ENCODE measurements at regions not wholly inside any gene's neighbourhood (a gene's known extent, or its start where the extent isn't known, plus 50 kb on each side); places are given as distances from the start of the nearest gene placed in this dataset.

DNA sequence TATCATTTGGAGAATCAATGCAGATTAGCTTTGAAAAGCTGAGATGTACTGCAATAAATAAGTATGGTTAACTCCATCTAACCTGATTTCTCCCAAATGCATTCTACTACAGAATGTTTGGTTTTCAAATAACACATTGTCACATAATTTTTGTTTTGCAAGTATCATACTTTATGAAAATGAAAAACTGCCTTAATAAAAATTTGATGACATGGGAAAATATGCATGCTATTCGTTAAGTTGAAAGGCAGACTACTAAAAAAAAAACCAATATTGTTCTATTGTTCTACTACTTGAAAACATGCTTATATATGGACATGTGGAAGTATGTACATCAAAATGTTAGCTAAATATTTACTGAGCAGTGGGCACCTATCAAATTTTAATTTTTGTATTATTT lies 668.9 kb downstream of the HTR1A start:
- no peak for TF ChIP-seq POLR2A (IDR thresholded peaks at IDR 0.05; ENCODE audit: low read length)
- TF ChIP-seq GATA1 (IDR thresholded peaks at IDR 0.05; ENCODE audit: low read depth, low read length), result no peak
- DNase-seq, result no peak

DNA sequence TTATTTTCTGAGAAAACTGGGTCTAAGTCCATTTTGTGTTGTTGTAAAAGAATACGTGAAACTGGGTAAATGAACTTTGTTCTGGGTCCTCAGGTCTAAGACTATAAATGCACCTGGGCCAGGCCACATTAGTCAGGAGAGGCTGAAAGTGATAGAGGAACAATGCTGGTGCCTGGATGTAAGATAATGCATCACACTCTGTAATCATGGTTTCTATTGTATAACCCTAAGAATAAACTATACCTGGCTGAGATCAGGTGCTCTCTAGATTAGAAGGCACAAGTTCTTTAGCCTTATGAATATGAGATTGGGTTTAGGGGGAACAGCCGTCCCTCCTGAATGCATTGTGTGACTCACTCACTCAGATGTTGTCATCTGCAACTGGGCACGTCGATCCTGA lies 675.5 kb downstream of the HTR1A start:
- DNase-seq, result no peak
- TF ChIP-seq POLR2A (IDR thresholded peaks at IDR 0.05; ENCODE audit: low read length), result no peak
- no peak for TF ChIP-seq GATA1 (IDR thresholded peaks at IDR 0.05; ENCODE audit: low read depth, low read length)

DNA sequence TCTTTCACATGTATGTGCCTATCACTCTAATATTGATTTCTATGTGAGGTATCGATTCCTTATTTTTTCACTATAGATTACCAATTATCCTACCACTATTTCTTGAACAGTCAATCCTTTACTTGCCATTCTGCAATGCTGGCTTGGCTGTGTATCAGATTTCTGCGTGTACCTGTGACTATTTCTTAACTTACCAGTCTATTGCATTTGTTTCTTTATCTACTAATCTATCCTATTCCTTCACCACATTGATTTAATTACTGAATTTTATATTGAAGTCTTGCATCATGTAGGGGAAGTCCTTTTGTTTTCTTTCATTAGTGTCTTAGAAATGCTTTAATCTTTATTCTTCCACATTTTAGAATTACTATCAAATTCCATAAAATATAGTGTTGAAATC lies 684.8 kb downstream of the LRRC70 start:
- TF ChIP-seq GATA1 (IDR thresholded peaks at IDR 0.05; ENCODE audit: low read depth, low read length) (no peak), POLR2A (IDR thresholded peaks at IDR 0.05; ENCODE audit: low read length) (no peak)
- no peak for DNase-seq

DNA sequence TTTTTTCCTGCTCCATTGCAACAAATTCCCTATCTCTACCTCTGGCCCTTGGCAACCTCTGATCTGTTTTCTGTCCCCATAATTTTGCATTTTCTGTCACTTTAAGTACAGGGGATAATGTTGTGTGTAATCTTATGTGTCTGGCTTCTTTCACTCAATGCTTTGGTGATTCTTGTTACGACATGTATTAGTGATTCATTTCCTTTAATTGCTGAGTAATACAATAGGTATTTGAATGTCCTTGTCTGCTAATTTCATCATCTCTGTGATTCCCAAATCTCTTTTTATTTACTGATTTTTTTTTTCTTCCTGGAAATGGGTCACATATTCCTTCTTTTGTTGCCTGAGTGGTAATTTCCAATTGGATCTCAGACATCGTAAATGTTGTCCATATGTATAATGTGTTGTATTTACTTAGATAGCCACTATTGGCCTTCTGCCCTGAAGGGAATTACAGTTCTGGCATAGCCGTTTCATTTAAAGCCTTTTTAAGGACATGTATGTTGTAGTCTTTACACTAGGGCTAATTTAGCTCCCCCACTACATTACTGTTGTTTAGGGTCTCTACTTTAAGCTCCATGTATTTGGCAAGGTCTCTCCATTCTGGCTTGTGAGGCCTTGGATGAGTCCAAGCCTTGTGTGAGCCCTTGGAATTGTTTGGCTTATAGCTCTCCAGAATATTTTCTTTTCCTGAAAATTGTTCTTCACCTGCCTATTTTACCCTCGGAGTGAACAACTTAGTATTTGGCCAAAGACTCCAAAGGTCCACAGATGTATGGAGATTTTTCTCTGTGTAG lies 683.8 kb downstream of the LRRC70 start:
- DNase-seq, result no peak
- TF ChIP-seq GATA1 (IDR thresholded peaks at IDR 0.05; ENCODE audit: low read depth, low read length) (no peak), POLR2A (IDR thresholded peaks at IDR 0.05; ENCODE audit: low read length) (no peak)

- TF ChIP-seq POLR2A (IDR thresholded peaks at IDR 0.05; ENCODE audit: low read length) (no peak), GATA1 (IDR thresholded peaks at IDR 0.05; ENCODE audit: low read depth, low read length) (no peak)
- DNase-seq, result no peak
Measured at GRCh38 chr5:63261695-63262094, 683.1 kb downstream of the LRRC70 start.

- TF ChIP-seq POLR2A (IDR thresholded peaks at IDR 0.05; ENCODE audit: low read length) (no peak), GATA1 (IDR thresholded peaks at IDR 0.05; ENCODE audit: low read depth, low read length) (no peak)
Measured at GRCh38 chr5:63255594-63255993, 677.0 kb downstream of the LRRC70 start.

DNA sequence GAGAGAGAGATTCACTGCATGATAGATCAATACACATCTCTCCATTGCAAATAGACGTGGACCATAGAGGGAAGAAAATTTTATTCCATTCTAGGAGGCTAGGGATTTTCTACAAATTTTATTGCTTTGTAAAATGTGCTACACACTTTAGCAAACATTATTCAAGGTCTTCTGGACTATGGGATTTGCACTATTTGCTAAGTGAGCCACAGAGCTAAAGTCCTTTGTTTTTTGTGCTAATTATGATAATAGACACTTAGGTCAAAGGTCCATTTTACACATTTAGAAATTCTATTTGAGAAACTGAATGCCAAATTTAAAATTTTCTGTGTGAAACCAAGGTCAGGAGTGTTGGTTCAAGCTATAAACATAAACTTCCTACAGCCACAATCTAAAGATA lies 672.3 kb downstream of the LRRC70 start:
- no peak for TF ChIP-seq GATA1 (IDR thresholded peaks at IDR 0.05; ENCODE audit: low read depth, low read length)
- TF ChIP-seq POLR2A (IDR thresholded peaks at IDR 0.05; ENCODE audit: low read length), result no peak
- DNase-seq, result no peak

More at GRCh38 chr5:63255594-63255993, 677.0 kb downstream of the LRRC70 start:
- DNase-seq, result no peak

DNA sequence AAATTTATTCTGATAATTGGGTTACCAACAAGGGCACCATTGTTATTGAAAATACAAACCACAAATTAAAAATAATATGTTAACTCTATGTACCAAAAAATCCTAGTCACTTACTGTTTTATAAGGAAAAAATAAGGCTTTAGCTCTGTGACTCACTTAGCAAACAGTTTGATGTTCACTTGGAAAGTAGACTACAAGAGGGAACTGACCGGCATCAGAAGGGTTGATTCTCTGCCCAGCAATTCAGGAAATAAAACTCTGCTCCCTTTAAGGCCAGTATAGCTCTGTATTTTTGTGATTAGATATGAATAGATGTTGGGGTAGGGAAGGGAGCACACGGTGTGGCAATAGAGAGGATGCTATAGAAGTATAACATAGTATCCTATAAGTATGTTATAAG lies 671.3 kb downstream of the LRRC70 start:
- no peak for DNase-seq
- TF ChIP-seq POLR2A (IDR thresholded peaks at IDR 0.05; ENCODE audit: low read length), result no peak
- no peak for TF ChIP-seq GATA1 (IDR thresholded peaks at IDR 0.05; ENCODE audit: low read depth, low read length)

DNA sequence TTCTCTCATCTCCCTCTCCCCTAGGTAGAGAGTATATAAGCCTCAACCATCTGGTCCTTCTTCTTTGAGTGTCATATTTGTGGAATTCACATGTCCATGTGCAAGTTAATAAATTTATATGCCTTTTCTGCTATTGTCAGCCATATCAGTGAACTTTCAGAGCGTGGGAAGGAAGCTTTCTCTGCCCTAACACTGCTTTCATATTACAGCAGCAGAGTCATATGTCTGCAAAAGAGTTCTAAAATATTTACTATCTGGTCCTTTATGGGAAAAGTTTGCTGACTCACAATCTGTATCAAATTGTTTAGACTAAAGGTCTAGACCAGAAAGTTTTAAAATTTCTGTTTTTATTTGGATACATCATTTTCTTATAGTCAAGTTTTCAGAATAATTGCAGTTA lies 669.0 kb downstream of the LRRC70 start:
- no peak for DNase-seq
- no peak for TF ChIP-seq POLR2A (IDR thresholded peaks at IDR 0.05; ENCODE audit: low read length)

- no peak for DNase-seq
- TF ChIP-seq GATA1 (IDR thresholded peaks at IDR 0.05; ENCODE audit: low read depth, low read length) (no peak), POLR2A (IDR thresholded peaks at IDR 0.05; ENCODE audit: low read length) (no peak)
Measured at GRCh38 chr5:63245271-63245670, 666.7 kb downstream of the LRRC70 start.

GRCh38 chr5:63240063-63240755 lies 661.6 kb downstream of the LRRC70 start:
- TF ChIP-seq GATA1 (IDR thresholded peaks at IDR 0.05; ENCODE audit: low read depth, low read length) (no peak), POLR2A (IDR thresholded peaks at IDR 0.05; ENCODE audit: low read length) (no peak)
- DNase-seq, result no peak

- TF ChIP-seq POLR2A (IDR thresholded peaks at IDR 0.05; ENCODE audit: low read length) (no peak), GATA1 (IDR thresholded peaks at IDR 0.05; ENCODE audit: low read depth, low read length) (no peak)
- DNase-seq, result no peak
Measured at GRCh38 chr5:63233911-63234310, 655.3 kb downstream of the LRRC70 start.

- no peak for DNase-seq
- TF ChIP-seq GATA1 (IDR thresholded peaks at IDR 0.05; ENCODE audit: low read depth, low read length) (no peak), POLR2A (IDR thresholded peaks at IDR 0.05; ENCODE audit: low read length) (no peak)
Measured at GRCh38 chr5:63233361-63233760, 654.7 kb downstream of the LRRC70 start.

DNA sequence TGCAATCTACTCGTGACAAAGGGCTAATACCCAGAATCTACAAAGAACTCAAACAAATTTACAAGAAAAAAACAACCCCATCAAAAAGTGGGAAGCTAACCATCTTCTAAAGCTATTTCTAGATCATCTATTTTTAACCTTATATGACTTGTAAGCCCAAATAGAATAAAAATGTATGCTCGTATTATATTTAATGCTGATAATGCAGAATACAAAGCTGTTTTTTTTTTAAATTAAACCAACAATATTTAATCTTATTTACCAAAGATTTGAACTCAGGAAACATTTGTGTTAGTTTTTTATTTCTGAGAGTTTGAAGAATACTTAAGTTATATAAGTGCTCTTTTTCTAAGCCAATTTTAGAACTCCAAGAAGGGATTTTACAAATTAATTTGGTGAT lies 652.1 kb downstream of the LRRC70 start:
- DNase-seq, result no peak
- TF ChIP-seq GATA1 (IDR thresholded peaks at IDR 0.05; ENCODE audit: low read depth, low read length), result no peak
- TF ChIP-seq POLR2A (IDR thresholded peaks at IDR 0.05; ENCODE audit: low read length), result no peak

DNA sequence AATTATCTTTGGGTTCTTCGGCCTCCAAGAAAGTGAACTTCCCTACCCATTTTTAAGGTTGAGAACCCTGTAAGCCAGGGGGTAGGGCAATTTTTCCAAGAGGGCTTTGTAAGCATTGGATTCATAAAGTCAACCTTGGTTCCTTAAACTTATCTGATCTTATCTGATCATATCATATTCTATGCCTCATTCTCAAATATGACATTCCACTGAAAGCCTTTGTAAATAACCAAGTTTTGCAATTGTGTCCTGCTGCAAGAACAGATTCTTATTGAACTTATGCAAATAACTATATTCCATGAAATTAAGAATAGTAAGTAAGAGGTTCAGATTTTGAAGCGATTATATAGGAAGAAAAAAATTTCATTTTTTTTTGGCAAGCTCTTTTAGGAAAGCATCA lies 649.5 kb downstream of the LRRC70 start:
- no peak for DNase-seq
- TF ChIP-seq POLR2A (IDR thresholded peaks at IDR 0.05; ENCODE audit: low read length) (no peak), GATA1 (IDR thresholded peaks at IDR 0.05; ENCODE audit: low read depth, low read length) (no peak)
